Immature natural killer cell (primary cell): ENCODE measurements at regions not wholly inside any gene's neighbourhood (a gene's known extent, or its start where the extent isn't known, plus 50 kb on each side); places are given as distances from the start of the nearest gene placed in this dataset.

Experiments used
- DNase-seq, 3 donors: peaks; one replicate each; pipeline ENCODE4 v3.0.0; 2022; ENCODE audit warnings: mixed read lengths in 1 of 3
- H3K27ac Mint-ChIP-seq, 6 donors: one replicate each; pipeline ENCODE4 v1.8.0; 2020; ENCODE audit warnings: mixed read lengths in 6 of 6, mild to moderate bottlenecking in 5 of 6, inconsistent platforms in 4 of 6, moderate library complexity in 3 of 6
- H3K27me3 Mint-ChIP-seq, 3 donors: one replicate each; pipeline ENCODE4 v1.8.0; 2020 to 2021; ENCODE audit warnings: low read depth in 3 of 3, mild to moderate bottlenecking in 3 of 3, mixed read lengths in 3 of 3, moderate library complexity in 3 of 3, inconsistent platforms in 1 of 3
- H3K36me3 Mint-ChIP-seq, 3 donors: one replicate each; pipeline ENCODE4 v1.8.0; 2020; ENCODE audit warnings: mixed read lengths in 3 of 3, inconsistent platforms in 2 of 3, mild to moderate bottlenecking in 2 of 3
- H3K4me1 Mint-ChIP-seq, 2 donors: one replicate each; pipeline ENCODE4 v1.8.0; 2020; ENCODE audit warnings: inconsistent platforms in 2 of 2, mild to moderate bottlenecking in 2 of 2, mixed read lengths in 2 of 2, moderate library complexity in 1 of 2
- H3K4me3 Mint-ChIP-seq, 5 donors: one replicate each; pipeline ENCODE4 v1.8.0; 2020; ENCODE audit warnings: mild to moderate bottlenecking in 5 of 5, mixed read lengths in 5 of 5, inconsistent platforms in 3 of 5, moderate library complexity in 3 of 5
- H3K9me3 Mint-ChIP-seq, 6 donors: one replicate each; pipeline ENCODE4 v1.8.0; 2020; ENCODE audit warnings: mild to moderate bottlenecking in 6 of 6, mixed read lengths in 6 of 6, inconsistent platforms in 4 of 6, moderate library complexity in 3 of 6

- H3K27ac Mint-ChIP-seq = no peak overlapping the region
- no peaks in the 10 kb centered on the region for H3K4me1 Mint-ChIP-seq
- peaks cover 3 to 7% (median 3%) of the 10 kb centered on the region in 3 donors for H3K27me3 Mint-ChIP-seq
- H3K36me3 Mint-ChIP-seq = no peaks in the 10 kb centered on the region
- H3K4me3 Mint-ChIP-seq = no peak overlapping the region
- H3K9me3 Mint-ChIP-seq = no peaks in the 10 kb centered on the region
- DNase-seq = no peak
Observed at GRCh38 chr10:128512767-128513166, 386.5 kb upstream of the MKI67 start.

- Mint-ChIP-seq H3K4me3 (no peak overlapping the region), H3K27ac (no peak overlapping the region), H3K27me3 (peaks cover 2 to 6% (median 4%) of the 10 kb centered on the region in 3 donors), H3K4me1 (no peaks in the 10 kb centered on the region), H3K36me3 (no peaks in the 10 kb centered on the region), H3K9me3 (no peaks in the 10 kb centered on the region)
- no peak for DNase-seq
Observed at GRCh38 chr10:128514536-128514935, 388.3 kb upstream of the MKI67 start.

GRCh38 chr10:128516180-128516579, 390.0 kb upstream of the MKI67 start:
- no peak for DNase-seq
- Mint-ChIP-seq H3K4me3 (no peak overlapping the region), H3K9me3 (no peaks in the 10 kb centered on the region)

GRCh38 chr10:128517167-128517566, 390.9 kb upstream of the MKI67 start:
- no peaks in the 10 kb centered on the region for H3K36me3 Mint-ChIP-seq
- DNase-seq = no peak
- peaks cover 5 to 11% (median 7%) of the 10 kb centered on the region in 3 donors for H3K27me3 Mint-ChIP-seq
- no peaks in the 10 kb centered on the region for H3K4me1 Mint-ChIP-seq
- no peak overlapping the region for H3K4me3 Mint-ChIP-seq
- no peak overlapping the region for H3K27ac Mint-ChIP-seq
- no peaks in the 10 kb centered on the region for H3K9me3 Mint-ChIP-seq

More at GRCh38 chr10:128516180-128516579, 390.0 kb upstream of the MKI67 start:
- Mint-ChIP-seq H3K27ac (no peak overlapping the region), H3K36me3 (no peaks in the 10 kb centered on the region), H3K27me3 (peaks cover 5 to 8% (median 6%) of the 10 kb centered on the region in 3 donors), H3K4me1 (no peaks in the 10 kb centered on the region)

- no peak for DNase-seq
- H3K27ac Mint-ChIP-seq = no peak overlapping the region
- H3K4me3 Mint-ChIP-seq = no peak overlapping the region
- H3K27me3 Mint-ChIP-seq = peaks cover 5 to 15% (median 8%) of the 10 kb centered on the region in 3 donors
- H3K4me1 Mint-ChIP-seq = no peaks in the 10 kb centered on the region
- H3K9me3 Mint-ChIP-seq = no peaks in the 10 kb centered on the region
- H3K36me3 Mint-ChIP-seq = no peaks in the 10 kb centered on the region
Observed at GRCh38 chr10:128518000-128518399, 391.8 kb upstream of the MKI67 start.

- Mint-ChIP-seq H3K4me3 (no peak overlapping the region), H3K36me3 (no peaks in the 10 kb centered on the region), H3K27ac (no peak overlapping the region), H3K4me1 (no peaks in the 10 kb centered on the region), H3K27me3 (peaks cover 3 to 12% (median 8%) of the 10 kb centered on the region in 3 donors), H3K9me3 (peaks cover 0 to 2% (median 0%) of the 10 kb centered on the region in 6 donors)
- DNase-seq = no peak
Observed at GRCh38 chr10:128519581-128519980, 393.4 kb upstream of the MKI67 start.

GRCh38 chr10:128520211-128520815, 394.1 kb upstream of the MKI67 start:
- Mint-ChIP-seq H3K27ac (no peak overlapping the region), H3K27me3 (peaks cover 3 to 14% (median 8%) of the 10 kb centered on the region in 3 donors), H3K9me3 (peaks cover 0 to 2% (median 0%) of the 10 kb centered on the region in 6 donors), H3K36me3 (no peaks in the 10 kb centered on the region), H3K4me1 (no peaks in the 10 kb centered on the region), H3K4me3 (no peak overlapping the region)
- no peak for DNase-seq

- no peak for DNase-seq
- peaks cover 0 to 2% (median 0%) of the 10 kb centered on the region in 6 donors for H3K9me3 Mint-ChIP-seq
- H3K27ac Mint-ChIP-seq = no peak overlapping the region
- no peaks in the 10 kb centered on the region for H3K36me3 Mint-ChIP-seq
- peaks cover 5 to 14% (median 5%) of the 10 kb centered on the region in 3 donors for H3K27me3 Mint-ChIP-seq
- no peak overlapping the region for H3K4me3 Mint-ChIP-seq
- no peaks in the 10 kb centered on the region for H3K4me1 Mint-ChIP-seq
Observed at GRCh38 chr10:128522551-128523308, 396.5 kb upstream of the MKI67 start.

GRCh38 chr10:128525444-128525843, 399.2 kb upstream of the MKI67 start:
- Mint-ChIP-seq H3K27ac (no peak overlapping the region), H3K4me1 (no peaks in the 10 kb centered on the region), H3K36me3 (no peaks in the 10 kb centered on the region), H3K9me3 (peaks cover 0 to 2% (median 0%) of the 10 kb centered on the region in 6 donors), H3K27me3 (peaks cover 3 to 12% (median 10%) of the 10 kb centered on the region in 3 donors), H3K4me3 (no peak overlapping the region)
- DNase-seq = no peak

GRCh38 chr10:128525936-128526335, 399.7 kb upstream of the MKI67 start:
- H3K27me3 Mint-ChIP-seq = peaks cover 3 to 11% (median 9%) of the 10 kb centered on the region in 3 donors
- H3K36me3 Mint-ChIP-seq = no peaks in the 10 kb centered on the region
- peaks cover 0 to 2% (median 0%) of the 10 kb centered on the region in 6 donors for H3K9me3 Mint-ChIP-seq
- no peaks in the 10 kb centered on the region for H3K4me1 Mint-ChIP-seq
- H3K27ac Mint-ChIP-seq = no peak overlapping the region
- no peak overlapping the region for H3K4me3 Mint-ChIP-seq
- no peak for DNase-seq

GRCh38 chr10:128526791-128527375, 400.7 kb upstream of the MKI67 start:
- no peak overlapping the region for H3K4me3 Mint-ChIP-seq
- peaks cover 0 to 2% (median 0%) of the 10 kb centered on the region in 6 donors for H3K9me3 Mint-ChIP-seq
- no peak for DNase-seq
- H3K27me3 Mint-ChIP-seq = peaks cover 2 to 9% (median 8%) of the 10 kb centered on the region in 3 donors
- H3K4me1 Mint-ChIP-seq = no peaks in the 10 kb centered on the region
- H3K27ac Mint-ChIP-seq = no peak overlapping the region
- H3K36me3 Mint-ChIP-seq = no peaks in the 10 kb centered on the region

- H3K4me1 Mint-ChIP-seq = no peaks in the 10 kb centered on the region
- peaks cover 0 to 9% (median 2%) of the 10 kb centered on the region in 3 donors for H3K27me3 Mint-ChIP-seq
Observed at GRCh38 chr10:128527711-128528110, 401.5 kb upstream of the MKI67 start.

GRCh38 chr10:128528167-128528566, 401.9 kb upstream of the MKI67 start:
- H3K27me3 Mint-ChIP-seq = peaks cover 1 to 9% (median 1%) of the 10 kb centered on the region in 3 donors
- H3K4me1 Mint-ChIP-seq = no peaks in the 10 kb centered on the region
- no peak overlapping the region for H3K4me3 Mint-ChIP-seq
- peaks cover 0 to 2% (median 0%) of the 10 kb centered on the region in 6 donors for H3K9me3 Mint-ChIP-seq
- H3K36me3 Mint-ChIP-seq = no peaks in the 10 kb centered on the region
- no peak overlapping the region for H3K27ac Mint-ChIP-seq
- DNase-seq = no peak

More at GRCh38 chr10:128527711-128528110, 401.5 kb upstream of the MKI67 start:
- Mint-ChIP-seq H3K4me3 (no peak overlapping the region), H3K36me3 (no peaks in the 10 kb centered on the region), H3K27ac (no peak overlapping the region), H3K9me3 (peaks cover 0 to 2% (median 0%) of the 10 kb centered on the region in 6 donors)
- no peak for DNase-seq

GRCh38 chr10:128528781-128529180, 402.6 kb upstream of the MKI67 start:
- no peaks in the 10 kb centered on the region for H3K4me1 Mint-ChIP-seq
- H3K27me3 Mint-ChIP-seq = peaks cover 1 to 11% (median 4%) of the 10 kb centered on the region in 3 donors
- H3K4me3 Mint-ChIP-seq = no peak overlapping the region
- peaks cover 0 to 2% (median 0%) of the 10 kb centered on the region in 6 donors for H3K9me3 Mint-ChIP-seq
- no peak overlapping the region for H3K27ac Mint-ChIP-seq
- no peaks in the 10 kb centered on the region for H3K36me3 Mint-ChIP-seq
- no peak for DNase-seq
